Right atrium auricular region (tissue), 2 donors: ENCODE measurements at regions not wholly inside any gene's neighbourhood (a gene's known extent, or its start where the extent isn't known, plus 50 kb on each side); places are given as distances from the start of the nearest gene placed in this dataset.

ENCODE experiments used
- DNase-seq: peaks from one replicate; pipeline ENCODE4 v3.0.0-alpha.2; 2019; ENCODE audit warnings: low spot score
- H3K27ac ChIP-seq, 2 donors: fragments of 200-600 bp; sonication (generic); 1 replicate in 1 of 2; 2 replicates in 1 of 2; pipeline ENCODE4 v1.5.1; 2016 to 2019
- H3K27me3 ChIP-seq, 2 donors: fragments of 200-600 bp; sonication (generic); one replicate each; pipeline versions ENCODE4 v1.5.1 to v1.6.0; 2017 to 2019
- H3K36me3 ChIP-seq: fragments of 200-600 bp; sonication (generic); one replicate; pipeline ENCODE4 v1.5.1; 2016
- H3K4me1 ChIP-seq, 2 donors: fragments of 200-600 bp; sonication (generic); one replicate each; pipeline versions ENCODE4 v1.5.1 to v1.6.0; 2017 to 2019
- H3K4me3 ChIP-seq, 2 donors: fragments of 200-600 bp; sonication (generic); 1 replicate in 1 of 2; 2 replicates in 1 of 2; pipeline ENCODE4 v1.5.1; 2017 to 2019; ENCODE audit warnings: mild to moderate bottlenecking in 1 of 2, moderate library complexity in 1 of 2
- H3K9me3 ChIP-seq, 2 donors: fragments of 200-600 bp; sonication (generic); one replicate each; pipeline ENCODE4 v1.5.1; 2019
- TF ChIP-seq, protein P1 (sequence below), 2 donors: fragments of 200-600 bp; sonication (generic); IDR thresholded peaks; one replicate each; pipeline ENCODE4 v1.5.1; 2019; ENCODE audit warnings: antibody characterized with exemption in 2 of 2

DNA sequence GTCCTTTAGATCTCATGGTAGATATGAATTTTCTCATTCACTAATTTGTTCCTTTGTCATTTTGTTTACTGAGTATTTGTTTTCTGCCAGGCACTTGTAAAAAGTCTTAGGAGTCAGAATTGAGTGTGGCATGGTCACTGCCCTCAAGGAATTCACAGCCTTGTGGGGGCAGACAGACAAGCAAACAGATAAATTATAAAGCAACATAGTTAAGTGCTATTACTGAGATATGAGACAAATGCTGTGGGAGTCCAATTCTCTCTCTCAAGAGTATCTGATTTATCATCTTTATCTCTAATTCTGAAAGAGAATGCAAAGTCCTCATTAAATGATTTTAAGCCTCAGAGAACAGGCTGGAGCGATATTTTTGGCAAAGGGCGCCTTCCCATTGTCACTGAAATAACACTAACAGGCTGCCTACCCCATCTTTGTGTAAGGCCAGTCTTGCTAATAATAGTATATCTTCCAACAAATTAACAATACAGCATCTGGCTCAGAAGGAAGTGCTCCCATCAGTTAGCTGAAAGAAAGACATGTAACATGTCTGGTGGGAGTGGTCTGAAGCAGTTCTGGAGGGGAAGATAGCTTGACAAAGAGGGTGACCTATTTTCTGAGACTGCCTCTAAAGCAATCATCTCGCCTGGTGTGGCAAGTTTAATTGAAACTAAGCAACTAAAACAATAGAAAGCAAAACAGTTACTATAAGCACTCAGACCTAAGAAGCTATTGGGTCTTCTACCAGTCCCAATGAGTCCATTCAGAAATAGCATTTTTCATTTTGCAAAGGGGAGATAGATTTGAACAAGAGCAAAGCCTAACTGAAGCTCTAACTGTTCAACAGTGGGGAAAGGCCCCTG lies 61.5 kb upstream of the AMOT start:
- TF ChIP-seq, protein P1, sequence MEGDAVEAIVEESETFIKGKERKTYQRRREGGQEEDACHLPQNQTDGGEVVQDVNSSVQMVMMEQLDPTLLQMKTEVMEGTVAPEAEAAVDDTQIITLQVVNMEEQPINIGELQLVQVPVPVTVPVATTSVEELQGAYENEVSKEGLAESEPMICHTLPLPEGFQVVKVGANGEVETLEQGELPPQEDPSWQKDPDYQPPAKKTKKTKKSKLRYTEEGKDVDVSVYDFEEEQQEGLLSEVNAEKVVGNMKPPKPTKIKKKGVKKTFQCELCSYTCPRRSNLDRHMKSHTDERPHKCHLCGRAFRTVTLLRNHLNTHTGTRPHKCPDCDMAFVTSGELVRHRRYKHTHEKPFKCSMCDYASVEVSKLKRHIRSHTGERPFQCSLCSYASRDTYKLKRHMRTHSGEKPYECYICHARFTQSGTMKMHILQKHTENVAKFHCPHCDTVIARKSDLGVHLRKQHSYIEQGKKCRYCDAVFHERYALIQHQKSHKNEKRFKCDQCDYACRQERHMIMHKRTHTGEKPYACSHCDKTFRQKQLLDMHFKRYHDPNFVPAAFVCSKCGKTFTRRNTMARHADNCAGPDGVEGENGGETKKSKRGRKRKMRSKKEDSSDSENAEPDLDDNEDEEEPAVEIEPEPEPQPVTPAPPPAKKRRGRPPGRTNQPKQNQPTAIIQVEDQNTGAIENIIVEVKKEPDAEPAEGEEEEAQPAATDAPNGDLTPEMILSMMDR (IDR thresholded peaks at IDR 0.05) = no peak
- DNase-seq = no peak
- Histone ChIP-seq H3K27ac (no peak overlapping the region), H3K36me3 (no peaks in the 10 kb centered on the region), H3K4me3 (no peak overlapping the region), H3K27me3 (no peaks in the 10 kb centered on the region), H3K9me3 (no peaks in the 10 kb centered on the region), H3K4me1 (no peaks in the 10 kb centered on the region)

DNA sequence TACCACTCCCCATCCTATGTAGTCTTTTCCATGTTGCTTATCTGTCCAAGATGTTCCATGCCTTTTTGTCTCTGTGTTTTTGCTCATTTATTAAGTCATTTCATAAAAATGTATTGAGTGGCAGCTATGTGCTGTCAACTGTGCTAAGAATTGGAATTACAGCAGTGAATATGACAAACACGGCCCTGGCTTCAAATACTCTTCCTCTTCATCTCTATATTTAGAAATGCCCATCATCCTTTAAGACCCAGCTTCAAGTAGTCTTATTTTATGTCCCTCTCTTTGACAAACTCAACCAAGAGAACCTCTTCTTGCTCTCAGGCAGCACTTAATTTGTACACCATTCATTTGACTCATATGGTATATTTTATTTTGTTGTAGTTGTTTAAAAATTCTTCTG lies 55.4 kb upstream of the AMOT start:
- TF ChIP-seq, protein P1 (IDR thresholded peaks at IDR 0.05) = no peak
- Histone ChIP-seq H3K4me3 (no peak overlapping the region), H3K27ac (no peak overlapping the region), H3K27me3 (no peaks in the 10 kb centered on the region), H3K36me3 (no peaks in the 10 kb centered on the region), H3K4me1 (no peaks in the 10 kb centered on the region), H3K9me3 (no peaks in the 10 kb centered on the region)
- no peak for DNase-seq
